ENCODE measurements at regions not wholly inside any gene's neighbourhood (a gene's known extent, or its start where the extent isn't known, plus 50 kb on each side); places are given as distances from the start of the nearest gene placed in this dataset.

DNA sequence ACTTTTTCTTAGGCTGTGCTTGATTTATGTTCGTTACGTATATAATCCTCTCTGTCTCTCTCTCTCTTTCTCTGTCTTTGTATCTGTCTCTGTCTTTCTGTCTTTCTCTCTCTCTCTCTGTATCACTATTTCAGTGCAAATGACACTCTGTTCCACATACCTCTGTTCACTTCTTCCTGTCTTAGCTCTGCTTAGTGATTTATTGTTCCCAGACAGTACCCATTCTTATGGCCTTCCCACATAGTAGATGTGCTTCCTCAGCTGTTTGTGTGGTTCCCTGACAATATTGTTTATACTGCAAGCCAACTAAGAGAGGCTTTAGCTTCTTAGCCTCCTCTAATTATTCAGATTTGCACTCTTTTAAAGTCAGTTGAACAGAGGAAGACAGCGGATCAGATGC is 1244.2 kb downstream of the DIAPH3 start:
- H3K9me3 ChIP-seq (ENCODE audit: severe bottlenecking), result no peaks in the 10 kb centered on the region
- no peak overlapping the region for H3K27ac ChIP-seq
- TF ChIP-seq, protein P1, sequence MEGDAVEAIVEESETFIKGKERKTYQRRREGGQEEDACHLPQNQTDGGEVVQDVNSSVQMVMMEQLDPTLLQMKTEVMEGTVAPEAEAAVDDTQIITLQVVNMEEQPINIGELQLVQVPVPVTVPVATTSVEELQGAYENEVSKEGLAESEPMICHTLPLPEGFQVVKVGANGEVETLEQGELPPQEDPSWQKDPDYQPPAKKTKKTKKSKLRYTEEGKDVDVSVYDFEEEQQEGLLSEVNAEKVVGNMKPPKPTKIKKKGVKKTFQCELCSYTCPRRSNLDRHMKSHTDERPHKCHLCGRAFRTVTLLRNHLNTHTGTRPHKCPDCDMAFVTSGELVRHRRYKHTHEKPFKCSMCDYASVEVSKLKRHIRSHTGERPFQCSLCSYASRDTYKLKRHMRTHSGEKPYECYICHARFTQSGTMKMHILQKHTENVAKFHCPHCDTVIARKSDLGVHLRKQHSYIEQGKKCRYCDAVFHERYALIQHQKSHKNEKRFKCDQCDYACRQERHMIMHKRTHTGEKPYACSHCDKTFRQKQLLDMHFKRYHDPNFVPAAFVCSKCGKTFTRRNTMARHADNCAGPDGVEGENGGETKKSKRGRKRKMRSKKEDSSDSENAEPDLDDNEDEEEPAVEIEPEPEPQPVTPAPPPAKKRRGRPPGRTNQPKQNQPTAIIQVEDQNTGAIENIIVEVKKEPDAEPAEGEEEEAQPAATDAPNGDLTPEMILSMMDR (IDR thresholded peaks at IDR 0.05; ENCODE audit: low read depth, low read length), result no peak
- H3K36me3 ChIP-seq, result no peaks in the 10 kb centered on the region
- no peaks in the 10 kb centered on the region for H3K27me3 ChIP-seq (ENCODE audit: insufficient read depth, low read depth, severe bottlenecking)
- DNase-seq, result no peak
- H3K4me3 ChIP-seq (ENCODE audit: low read depth, low read length), result no peak overlapping the region

DNA sequence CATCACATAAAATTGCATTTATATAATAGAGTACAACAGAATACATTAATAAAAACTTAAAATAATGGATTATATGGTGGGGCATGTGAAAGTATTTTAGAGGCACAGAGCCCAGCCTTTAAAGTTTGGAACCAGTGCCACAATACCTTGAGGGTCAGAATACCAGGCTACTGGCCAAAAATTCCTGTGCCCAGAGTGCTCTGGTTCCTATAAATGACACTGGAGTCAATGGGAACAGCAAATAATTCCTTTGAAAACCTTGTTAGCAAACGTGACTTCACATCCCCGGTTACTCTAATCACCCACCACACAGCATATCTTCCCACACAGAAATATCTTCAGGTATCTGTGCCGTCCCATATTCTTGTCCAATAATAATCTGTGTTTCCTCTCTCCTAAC is 1242.6 kb downstream of the DIAPH3 start:
- no peak for DNase-seq
- H3K27ac ChIP-seq, result no peak overlapping the region
- no peaks in the 10 kb centered on the region for H3K36me3 ChIP-seq
- H3K27me3 ChIP-seq (ENCODE audit: insufficient read depth, low read depth, severe bottlenecking), result no peaks in the 10 kb centered on the region
- TF ChIP-seq, protein P1 (IDR thresholded peaks at IDR 0.05; ENCODE audit: low read depth, low read length), result no peak
- H3K9me3 ChIP-seq (ENCODE audit: severe bottlenecking), result no peaks in the 10 kb centered on the region
- H3K4me3 ChIP-seq (ENCODE audit: low read depth, low read length), result no peak overlapping the region

- TF ChIP-seq, protein P1 (IDR thresholded peaks at IDR 0.05; ENCODE audit: low read depth, low read length), result no peak
- no peak for DNase-seq
- Histone ChIP-seq H3K27me3 (ENCODE audit: insufficient read depth, low read depth, severe bottlenecking) (no peaks in the 10 kb centered on the region), H3K4me3 (ENCODE audit: low read depth, low read length) (no peak overlapping the region), H3K36me3 (no peaks in the 10 kb centered on the region), H3K9me3 (ENCODE audit: severe bottlenecking) (no peaks in the 10 kb centered on the region), H3K27ac (no peak overlapping the region)
Measured at GRCh38 chr13:58926858-58927257, 1236.9 kb downstream of the DIAPH3 start.

GRCh38 chr13:58933475-58933874 is 1230.3 kb downstream of the DIAPH3 start:
- Histone ChIP-seq H3K36me3 (no peaks in the 10 kb centered on the region), H3K4me3 (ENCODE audit: low read depth, low read length) (no peak overlapping the region), H3K27me3 (ENCODE audit: insufficient read depth, low read depth, severe bottlenecking) (no peaks in the 10 kb centered on the region), H3K27ac (no peak overlapping the region), H3K9me3 (ENCODE audit: severe bottlenecking) (no peaks in the 10 kb centered on the region)
- TF ChIP-seq, protein P1 (IDR thresholded peaks at IDR 0.05; ENCODE audit: low read depth, low read length), result no peak
- no peak for DNase-seq

GRCh38 chr13:58935689-58936088 is 1228.0 kb downstream of the DIAPH3 start:
- Histone ChIP-seq H3K36me3 (no peaks in the 10 kb centered on the region), H3K27me3 (ENCODE audit: insufficient read depth, low read depth, severe bottlenecking) (no peaks in the 10 kb centered on the region), H3K9me3 (ENCODE audit: severe bottlenecking) (no peaks in the 10 kb centered on the region), H3K4me3 (ENCODE audit: low read depth, low read length) (no peak overlapping the region), H3K27ac (no peak overlapping the region)
- TF ChIP-seq, protein P1 (IDR thresholded peaks at IDR 0.05; ENCODE audit: low read depth, low read length), result no peak
- no peak for DNase-seq

GRCh38 chr13:58946274-58946673 is 1217.5 kb downstream of the DIAPH3 start:
- no peak for DNase-seq
- no peaks in the 10 kb centered on the region for H3K9me3 ChIP-seq (ENCODE audit: severe bottlenecking)

More at GRCh38 chr13:58946274-58946673, 1217.5 kb downstream of the DIAPH3 start:
- Histone ChIP-seq H3K36me3 (no peaks in the 10 kb centered on the region), H3K27me3 (ENCODE audit: insufficient read depth, low read depth, severe bottlenecking) (no peaks in the 10 kb centered on the region), H3K27ac (no peak overlapping the region), H3K4me3 (ENCODE audit: low read depth, low read length) (no peak overlapping the region)
- TF ChIP-seq, protein P1 (IDR thresholded peaks at IDR 0.05; ENCODE audit: low read depth, low read length), result no peak

Measured in WERI-Rb-1 (cell line).